Effector memory CD4-positive, alpha-beta T cell (primary cell): ENCODE measurements at regions not wholly inside any gene's neighbourhood (a gene's known extent, or its start where the extent isn't known, plus 50 kb on each side); places are given as distances from the start of the nearest gene placed in this dataset.

ENCODE experiments used
- DNase-seq, 3 donors: peaks; one replicate each; pipeline ENCODE4 v3.0.0-alpha.2; 2020
- H3K27ac ChIP-seq: 2 replicates; pipeline ENCODE4 v1.7.0; 2013; ENCODE audit warnings: mild to moderate bottlenecking, low read length, moderate library complexity; ENCODE audit not compliant: insufficient read depth, poor library complexity, severe bottlenecking
- H3K27me3 ChIP-seq: replicated peaks from 2 replicates; pipeline ENCODE4 v1.7.0; 2013; ENCODE audit warnings: mild to moderate bottlenecking, low read length; ENCODE audit not compliant: insufficient read depth, control insufficient read depth, poor library complexity, severe bottlenecking
- H3K36me3 ChIP-seq: 2 replicates; pipeline ENCODE4 v1.7.0; 2013; ENCODE audit warnings: mild to moderate bottlenecking, low read length, moderate library complexity; ENCODE audit not compliant: control insufficient read depth, insufficient read depth
- H3K4me1 ChIP-seq: 2 replicates; pipeline ENCODE4 v1.7.0; 2013; ENCODE audit warnings: low read length, mild to moderate bottlenecking; ENCODE audit not compliant: control insufficient read depth, insufficient read depth, poor library complexity, severe bottlenecking
- H3K4me3 ChIP-seq: 2 replicates; pipeline ENCODE4 v1.7.0; 2013; ENCODE audit warnings: low read length, low read depth, mild to moderate bottlenecking; ENCODE audit not compliant: insufficient read depth, poor library complexity, severe bottlenecking
- H3K9me3 ChIP-seq: 2 replicates; pipeline ENCODE4 v1.7.0; 2013; ENCODE audit warnings: mild to moderate bottlenecking, low read length, moderate library complexity; ENCODE audit not compliant: control insufficient read depth

- no peaks in the 10 kb centered on the region for H3K9me3 ChIP-seq
- no peak overlapping the region for H3K27ac ChIP-seq
- H3K4me1 ChIP-seq = no peaks in the 10 kb centered on the region
- no peak overlapping the region for H3K4me3 ChIP-seq
- DNase-seq = no peak
- H3K27me3 ChIP-seq = no peaks in the 10 kb centered on the region
- no peaks in the 10 kb centered on the region for H3K36me3 ChIP-seq
Measured at GRCh38 chr4:57404483-57404882, 294.3 kb upstream of the IGFBP7 start.

- no peaks in the 10 kb centered on the region for H3K27me3 ChIP-seq
- H3K9me3 ChIP-seq = no peaks in the 10 kb centered on the region
- no peak for DNase-seq
Measured at GRCh38 chr4:57403591-57403990, 293.4 kb upstream of the IGFBP7 start.

GRCh38 chr4:57401586-57401985, 291.4 kb upstream of the IGFBP7 start:
- DNase-seq = no peak
- H3K4me3 ChIP-seq = no peak overlapping the region
- H3K27ac ChIP-seq = no peak overlapping the region

More at GRCh38 chr4:57403591-57403990, 293.4 kb upstream of the IGFBP7 start:
- no peak overlapping the region for H3K27ac ChIP-seq
- H3K36me3 ChIP-seq = no peaks in the 10 kb centered on the region
- H3K4me3 ChIP-seq = no peak overlapping the region
- no peaks in the 10 kb centered on the region for H3K4me1 ChIP-seq

GRCh38 chr4:57378766-57379165, 268.6 kb upstream of the IGFBP7 start:
- no peaks in the 10 kb centered on the region for H3K27me3 ChIP-seq
- no peak overlapping the region for H3K4me3 ChIP-seq
- no peak overlapping the region for H3K27ac ChIP-seq
- H3K36me3 ChIP-seq = no peaks in the 10 kb centered on the region
- DNase-seq = no peak
- H3K9me3 ChIP-seq = no peaks in the 10 kb centered on the region
- H3K4me1 ChIP-seq = no peaks in the 10 kb centered on the region

More at GRCh38 chr4:57401586-57401985, 291.4 kb upstream of the IGFBP7 start:
- Histone ChIP-seq H3K36me3 (no peaks in the 10 kb centered on the region), H3K9me3 (no peaks in the 10 kb centered on the region), H3K27me3 (no peaks in the 10 kb centered on the region), H3K4me1 (no peaks in the 10 kb centered on the region)

- Histone ChIP-seq H3K36me3 (no peaks in the 10 kb centered on the region), H3K4me3 (no peak overlapping the region), H3K4me1 (no peaks in the 10 kb centered on the region), H3K27me3 (no peaks in the 10 kb centered on the region), H3K27ac (no peak overlapping the region), H3K9me3 (no peaks in the 10 kb centered on the region)
- no peak for DNase-seq
Measured at GRCh38 chr4:57374866-57375595, 264.8 kb upstream of the IGFBP7 start.

- no peaks in the 10 kb centered on the region for H3K27me3 ChIP-seq
- H3K9me3 ChIP-seq = no peaks in the 10 kb centered on the region
- H3K27ac ChIP-seq = no peak overlapping the region
- H3K4me3 ChIP-seq = no peak overlapping the region
- H3K36me3 ChIP-seq = no peaks in the 10 kb centered on the region
- H3K4me1 ChIP-seq = no peaks in the 10 kb centered on the region
- DNase-seq = no peak
Measured at GRCh38 chr4:57373991-57374390, 263.8 kb upstream of the IGFBP7 start.

- Histone ChIP-seq H3K9me3 (no peaks in the 10 kb centered on the region), H3K4me3 (no peak overlapping the region)
- DNase-seq = no peak
Measured at GRCh38 chr4:57371671-57372070, 261.5 kb upstream of the IGFBP7 start.

GRCh38 chr4:57370691-57371090, 260.5 kb upstream of the IGFBP7 start:
- Histone ChIP-seq H3K4me3 (no peak overlapping the region), H3K27ac (no peak overlapping the region), H3K36me3 (no peaks in the 10 kb centered on the region), H3K27me3 (no peaks in the 10 kb centered on the region), H3K4me1 (no peaks in the 10 kb centered on the region), H3K9me3 (no peaks in the 10 kb centered on the region)
- DNase-seq = no peak

More at GRCh38 chr4:57371671-57372070, 261.5 kb upstream of the IGFBP7 start:
- Histone ChIP-seq H3K4me1 (no peaks in the 10 kb centered on the region), H3K27me3 (no peaks in the 10 kb centered on the region), H3K27ac (no peak overlapping the region), H3K36me3 (no peaks in the 10 kb centered on the region)

GRCh38 chr4:57369446-57369845, 259.3 kb upstream of the IGFBP7 start:
- H3K36me3 ChIP-seq = no peaks in the 10 kb centered on the region
- no peak overlapping the region for H3K4me3 ChIP-seq
- H3K27me3 ChIP-seq = no peaks in the 10 kb centered on the region
- DNase-seq = no peak
- no peaks in the 10 kb centered on the region for H3K4me1 ChIP-seq
- H3K27ac ChIP-seq = no peak overlapping the region
- H3K9me3 ChIP-seq = no peaks in the 10 kb centered on the region

GRCh38 chr4:57364255-57364654, 254.1 kb upstream of the IGFBP7 start:
- Histone ChIP-seq H3K4me3 (no peak overlapping the region), H3K4me1 (no peaks in the 10 kb centered on the region), H3K36me3 (no peaks in the 10 kb centered on the region), H3K27ac (no peak overlapping the region), H3K9me3 (no peaks in the 10 kb centered on the region), H3K27me3 (no peaks in the 10 kb centered on the region)
- no peak for DNase-seq
